HCT116 (cell line): ENCODE measurements at regions not wholly inside any gene's neighbourhood (a gene's known extent, or its start where the extent isn't known, plus 50 kb on each side); places are given as distances from the start of the nearest gene placed in this dataset.

Experiments used
- ATAC-seq: fragments of 200-7000 bp; cut with Tn5 transposase; 2 replicates; pipeline ENCODE4 v1.9.1; 2020; ENCODE audit warnings: mild to moderate bottlenecking, moderate library complexity
- BruUV-seq: library from RNA; stranded (reverse); fragments of 400-500 nt; replicated peaks from 2 replicates; lab custom pipeline; 2021; lab: Mats Ljungman, UMichigan
- CTCF ChIA-PET: fragments of 300-600 bp; sonication (Branson Sonifier 250); formaldehyde crosslinking; loops from one replicate; lab custom pipeline; 2021; ENCODE audit warnings: antibody characterized with exemption; lab: Charles Lee
- POLR2A ChIA-PET: fragments of 300-600, 350-600 bp; sonication (Branson Sonifier 250); formaldehyde crosslinking; loops from one replicate; lab custom pipeline; 2021; ENCODE audit warnings: antibody characterized with exemption; lab: Charles Lee
- RAD21 ChIA-PET, 2 experiments: fragments of 300-600 bp; sonication (Branson Sonifier 250); formaldehyde crosslinking; loops; one replicate each; lab custom pipeline; 2023; ENCODE audit warnings: low total read pairs in 2 of 2; ENCODE audit not compliant: uncharacterized antibody in 2 of 2, unreplicated experiment in 2 of 2, low non-redundant PET in 1 of 2; lab: Charles Lee
- DNase-seq: peaks from one replicate; pipeline ENCODE4 v3.0.0-alpha.2; 2010; ENCODE audit warnings: low read depth, low spot score
- H2AFZ ChIP-seq: fragments of 200-600 bp; shearing (Covaris generic), sonication (generic); 2 replicates; pipeline ENCODE4 v1.6.1; 2017; ENCODE audit warnings: low read depth, mixed run types, mixed read lengths, antibody characterized with exemption, low read length; ENCODE audit not compliant: poor library complexity, severe bottlenecking
- H3K27ac ChIP-seq: 2 replicates; pipeline ENCODE4 v1.5.1; 2012; ENCODE audit warnings: low read depth, low read length
- H3K27me3 ChIP-seq: fragments of 200-600 bp; sonication (generic); 2 replicates; pipeline ENCODE4 v1.6.1; 2016; ENCODE audit warnings: mixed run types, low read length, mixed read lengths; ENCODE audit not compliant: insufficient read depth
- H3K36me3 ChIP-seq, 2 experiments: fragments of 200-500 bp in 1 of 2; fragments of 200-600 bp in 1 of 2; sonication (Bioruptor generic) in 1 of 2; sonication (generic) in 1 of 2; 2 replicates each; pipeline versions ENCODE4 v1.5.1 to v1.6.1; 2014 to 2016; ENCODE audit warnings: low read length in 2 of 2, inconsistent platforms in 1 of 2, mixed read lengths in 1 of 2, mixed run types in 1 of 2; ENCODE audit not compliant: insufficient read depth in 2 of 2, control insufficient read depth in 1 of 2
- H3K4me1 ChIP-seq, 2 experiments: fragments of 200-600 bp in 1 of 2; sonication (generic) in 1 of 2; 2 replicates each; pipeline versions ENCODE4 v1.5.1 to v1.6.1; 2012 to 2017; ENCODE audit warnings: low read length in 2 of 2, inconsistent platforms in 1 of 2, mild to moderate bottlenecking in 1 of 2, mixed read lengths in 1 of 2, mixed run types in 1 of 2, moderate library complexity in 1 of 2; ENCODE audit not compliant: insufficient read depth in 2 of 2, control insufficient read depth in 1 of 2
- H3K4me2 ChIP-seq: fragments of 200-600 bp; sonication (generic); 2 replicates; pipeline ENCODE4 v1.6.1; 2017; ENCODE audit warnings: mixed run types, low read length, mixed read lengths
- H3K4me3 ChIP-seq, 2 experiments: fragments of 200-600 bp in 1 of 2; sonication (generic) in 1 of 2; replicated peaks in 1 of 2; 2 replicates each; pipeline ENCODE4 v1.5.1; 2011 to 2016; ENCODE audit warnings: low read length in 2 of 2, control low read depth in 1 of 2, low read depth in 1 of 2, mild to moderate bottlenecking in 1 of 2, mixed read lengths in 1 of 2, mixed run types in 1 of 2
- H3K79me2 ChIP-seq: fragments of 200-600 bp; sonication (generic); 2 replicates; pipeline ENCODE4 v1.6.1; 2017; ENCODE audit warnings: mild to moderate bottlenecking, mixed run types, low read length, moderate library complexity, mixed read lengths; ENCODE audit not compliant: insufficient read depth
- H3K9ac ChIP-seq: fragments of 200-600 bp; sonication (generic); 2 replicates; pipeline ENCODE4 v1.6.1; 2016; ENCODE audit warnings: low read length, mixed read lengths
- H3K9me2 ChIP-seq: fragments of 200-600 bp; sonication (generic), shearing (Covaris generic); 2 replicates; pipeline ENCODE4 v1.6.1; 2017; ENCODE audit warnings: mixed run types, mild to moderate bottlenecking, moderate library complexity; ENCODE audit not compliant: insufficient read depth
- H3K9me3 ChIP-seq, 2 experiments: fragments of 200-500 bp in 1 of 2; fragments of 200-600 bp in 1 of 2; sonication (Bioruptor generic) in 1 of 2; sonication (generic) in 1 of 2; 2 replicates each; pipeline ENCODE4 v1.6.1; 2014 to 2017; ENCODE audit warnings: low read length in 2 of 2, mixed read lengths in 2 of 2, inconsistent platforms in 1 of 2, low read depth in 1 of 2, mild to moderate bottlenecking in 1 of 2, mixed run types in 1 of 2, moderate library complexity in 1 of 2; ENCODE audit not compliant: control insufficient read depth in 1 of 2, insufficient read depth in 1 of 2
- H4K20me1 ChIP-seq: fragments of 200-600 bp; sonication (generic), shearing (Covaris generic); 2 replicates; pipeline ENCODE4 v1.6.1; 2017; ENCODE audit warnings: mixed run types, mild to moderate bottlenecking, moderate library complexity; ENCODE audit not compliant: insufficient read depth
- CTCF ChIP-seq, 3 experiments: fragments of 200-600 bp in 1 of 3; sonication (generic) in 1 of 3; IDR thresholded peaks in 2 of 3; conservative IDR thresholded peaks in 1 of 3; 2 replicates each; pipeline ENCODE4 v1.5.1; 2012 to 2017; ENCODE audit warnings: low read depth in 2 of 3, low read length in 2 of 3, antibody characterized with exemption in 1 of 3, borderline replicate concordance in 1 of 3, control low read depth in 1 of 3, mild to moderate bottlenecking in 1 of 3, mixed read lengths in 1 of 3, mixed run types in 1 of 3, moderate library complexity in 1 of 3; ENCODE audit not compliant: insufficient read depth in 1 of 3
- ELF1 ChIP-seq: IDR thresholded peaks from 2 replicates; pipeline ENCODE4 v1.6.1; 2012; ENCODE audit warnings: low read depth, borderline replicate concordance
- EZH2 ChIP-seq: fragments of 200-600 bp; sonication (generic); IDR thresholded peaks from 2 replicates; pipeline ENCODE4 v1.6.1; 2017; ENCODE audit warnings: antibody characterized with exemption, mixed run types
- JUND ChIP-seq: IDR thresholded peaks from 2 replicates; pipeline ENCODE4 v1.6.1; 2012
- POLR2AphosphoS5 ChIP-seq: IDR thresholded peaks from 2 replicates; pipeline ENCODE4 v1.6.1; 2011; ENCODE audit warnings: mild to moderate bottlenecking, low read depth, low read length, moderate library complexity
- RAD21 ChIP-seq: IDR thresholded peaks from 2 replicates; pipeline ENCODE4 v1.6.1; 2012; ENCODE audit warnings: low read depth, mild to moderate bottlenecking
- TCF7L2 ChIP-seq: IDR thresholded peaks from 2 replicates; pipeline ENCODE4 v1.7.0; 2011; ENCODE audit warnings: borderline replicate concordance, inconsistent platforms; ENCODE audit not compliant: insufficient read depth, insufficient read length; ENCODE audit errors: extremely low read depth
- ZFX ChIP-seq: fragments of 450-650 bp; IDR thresholded peaks from 2 replicates; pipeline ENCODE4 v1.6.1; 2017
- intact Hi-C: fragments of 100-400 bp; cut with micrococcal nuclease; formaldehyde crosslinking; loops from 2 replicates; pipeline ENCODE4 v1.10.0; 2022

- RAD21 ChIA-PET, result no interaction called here
- CTCF ChIA-PET, result interaction anchor here (1.1 kb wide), 1 partner anchor 376 kb away, joined by 3 read pairs; no protein-coding TSS in a partner anchor
- Histone ChIP-seq H4K20me1 (no peaks in the 10 kb centered on the region), H3K27ac (no peak overlapping the region), H3K27me3 (no peaks in the 10 kb centered on the region), H2AFZ (no peak overlapping the region), H3K9ac (no peak overlapping the region), H3K36me3 (no peaks in the 10 kb centered on the region), H3K4me2 (peak overlapping the region; percentile 24), H3K9me2 (no peaks in the 10 kb centered on the region), H3K4me1 (peaks cover 4 to 11% of the 10 kb centered on the region in 2 experiments; a peak in 3 of 4 replicates), H3K4me3 (no peak overlapping the region), H3K9me3 (no peaks in the 10 kb centered on the region), H3K79me2 (no peaks in the 10 kb centered on the region)
- POLR2A ChIA-PET, result no interaction called here
- DNase-seq (peak; percentile 12), ATAC-seq (peak; percentile 53)
- BruUV-seq, result no TSS peak
- TF ChIP-seq POLR2AphosphoS5, result no peak
- peak; percentile 25; the same call in 1 of the 2 replicates for TF ChIP-seq RAD21
- intact Hi-C loops, result no loop called here
These were observed 183.0 kb downstream of the MREG start for GRCh38 chr2:215830304-215830703.

- no peaks in the 10 kb centered on the region for H3K27me3 ChIP-seq
- CTCF ChIA-PET, result interaction anchor here (1.1 kb wide), 2 partner anchors 11 to 321 kb away, joined by 3 to 21 read pairs; no protein-coding TSS in a partner anchor
- no peak for ATAC-seq
- TF ChIP-seq ZFX (no peak), TCF7L2 (no peak), ELF1 (no peak), EZH2 (no peak), RAD21 (no peak), JUND (no peak), CTCF (IDR thresholded peaks at IDR 0.05 in 2 of 3, conservative IDR thresholded peaks at IDR 0.05 in 1 of 3; ENCODE audit: borderline replicate concordance in 1 of 3, insufficient read depth in 1 of 3, low read depth in 2 of 3, low read length in 2 of 3) (no peak)
- TF ChIP-seq, all 23 proteins: peak for 0
- Histone ChIP-seq H3K27ac (no peak overlapping the region), H3K79me2 (no peaks in the 10 kb centered on the region), H3K4me2 (no peak overlapping the region), H3K9ac (no peak overlapping the region), H4K20me1 (no peaks in the 10 kb centered on the region), H3K4me1 (peaks cover 4 to 11% of the 10 kb centered on the region in 2 experiments; a peak in 3 of 4 replicates), H3K9me2 (no peaks in the 10 kb centered on the region), H3K9me3 (no peaks in the 10 kb centered on the region), H3K4me3 (no peak overlapping the region), H2AFZ (no peak overlapping the region), H3K36me3 (no peaks in the 10 kb centered on the region)
- RAD21 ChIA-PET, result no interaction called here
- POLR2A ChIA-PET, result no interaction called here
- DNase-seq, result no peak
- intact Hi-C loops, result loop anchor here (10.0 kb wide), 1 partner anchor 294 kb away; no protein-coding TSS in a partner anchor
- BruUV-seq, result no TSS peak
These were observed 184.1 kb downstream of the MREG start for GRCh38 chr2:215829261-215829660.
